LNCAP (cell line): ENCODE measurements at regions not wholly inside any gene's neighbourhood (a gene's known extent, or its start where the extent isn't known, plus 50 kb on each side); places are given as distances from the start of the nearest gene placed in this dataset.

ENCODE experiments used
- TF ChIP-seq, protein P1 (sequence below): fragments of 450-650 bp; IDR thresholded peaks from 2 replicates; pipeline ENCODE4 v1.5.1; 2017; ENCODE audit warnings: mild to moderate bottlenecking

DNA sequence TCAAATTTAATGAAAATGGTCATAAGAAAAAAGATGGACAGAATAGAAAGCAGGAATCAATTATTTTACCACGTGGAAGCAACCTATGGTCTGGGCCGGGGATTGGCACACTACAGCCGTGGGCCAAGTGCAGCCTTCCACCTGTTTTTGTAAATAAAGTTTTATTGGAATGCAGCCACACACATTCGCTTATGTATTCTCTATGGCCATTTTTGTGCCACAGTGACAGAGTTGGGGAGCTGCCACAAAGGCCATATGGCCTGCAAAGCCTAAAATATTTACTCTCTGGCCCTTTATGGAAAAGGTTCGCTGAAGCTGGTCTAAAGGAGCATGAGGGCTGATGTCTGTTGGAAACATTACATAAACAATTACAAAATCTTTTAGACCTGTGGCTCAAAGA lies 144.8 kb downstream of the TMCO5A start:
- TF ChIP-seq, protein P1, sequence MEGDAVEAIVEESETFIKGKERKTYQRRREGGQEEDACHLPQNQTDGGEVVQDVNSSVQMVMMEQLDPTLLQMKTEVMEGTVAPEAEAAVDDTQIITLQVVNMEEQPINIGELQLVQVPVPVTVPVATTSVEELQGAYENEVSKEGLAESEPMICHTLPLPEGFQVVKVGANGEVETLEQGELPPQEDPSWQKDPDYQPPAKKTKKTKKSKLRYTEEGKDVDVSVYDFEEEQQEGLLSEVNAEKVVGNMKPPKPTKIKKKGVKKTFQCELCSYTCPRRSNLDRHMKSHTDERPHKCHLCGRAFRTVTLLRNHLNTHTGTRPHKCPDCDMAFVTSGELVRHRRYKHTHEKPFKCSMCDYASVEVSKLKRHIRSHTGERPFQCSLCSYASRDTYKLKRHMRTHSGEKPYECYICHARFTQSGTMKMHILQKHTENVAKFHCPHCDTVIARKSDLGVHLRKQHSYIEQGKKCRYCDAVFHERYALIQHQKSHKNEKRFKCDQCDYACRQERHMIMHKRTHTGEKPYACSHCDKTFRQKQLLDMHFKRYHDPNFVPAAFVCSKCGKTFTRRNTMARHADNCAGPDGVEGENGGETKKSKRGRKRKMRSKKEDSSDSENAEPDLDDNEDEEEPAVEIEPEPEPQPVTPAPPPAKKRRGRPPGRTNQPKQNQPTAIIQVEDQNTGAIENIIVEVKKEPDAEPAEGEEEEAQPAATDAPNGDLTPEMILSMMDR = no peak

DNA sequence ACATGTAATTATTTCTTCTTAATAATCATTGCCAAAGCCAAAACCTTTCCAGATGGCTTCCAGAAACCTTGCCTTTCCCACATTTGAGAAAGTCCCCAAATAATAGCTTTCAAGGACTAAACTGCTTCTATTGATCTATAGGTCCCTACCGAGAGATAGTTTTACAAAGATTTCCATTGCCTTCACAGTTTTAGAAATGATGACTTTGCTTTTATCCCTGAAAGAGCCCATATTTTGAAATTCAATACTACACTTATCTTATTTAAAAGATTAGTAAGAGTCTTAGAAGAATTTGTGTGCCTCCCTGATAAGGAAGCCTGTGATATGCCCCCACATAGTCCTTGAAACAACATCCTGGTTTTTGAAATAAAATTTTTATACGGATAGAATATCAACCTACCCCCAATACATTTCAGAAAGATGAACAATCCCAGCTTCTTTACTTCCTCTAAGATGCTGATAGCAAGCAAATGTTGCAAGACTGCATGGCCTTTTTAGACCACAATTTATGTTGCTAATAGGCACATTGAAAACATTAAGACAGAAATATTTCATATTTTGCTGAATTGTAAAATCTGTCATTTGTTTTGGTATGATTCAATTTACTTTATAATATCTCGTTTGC lies 146.3 kb downstream of the TMCO5A start:
- TF ChIP-seq, protein P1 = no peak

DNA sequence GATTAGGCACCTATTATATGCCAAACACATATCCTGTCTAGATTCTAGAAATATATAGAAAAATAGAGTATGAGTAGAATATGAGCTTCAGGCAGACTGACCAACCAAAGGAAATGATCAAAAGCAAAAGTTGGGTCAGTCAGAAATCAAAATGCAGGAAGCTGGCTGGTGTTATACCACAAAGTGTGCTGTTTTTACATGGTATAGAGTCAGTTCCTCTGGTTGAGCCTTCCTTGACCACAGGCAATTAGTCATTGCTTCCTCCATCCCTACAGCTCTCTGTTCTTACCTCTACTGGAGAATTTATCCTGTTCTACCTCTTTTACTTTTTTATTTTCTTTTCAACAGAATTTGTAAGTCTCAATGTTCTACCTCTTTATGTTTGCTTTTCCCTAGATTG lies 149.8 kb downstream of the TMCO5A start:
- TF ChIP-seq, protein P1 = no peak

DNA sequence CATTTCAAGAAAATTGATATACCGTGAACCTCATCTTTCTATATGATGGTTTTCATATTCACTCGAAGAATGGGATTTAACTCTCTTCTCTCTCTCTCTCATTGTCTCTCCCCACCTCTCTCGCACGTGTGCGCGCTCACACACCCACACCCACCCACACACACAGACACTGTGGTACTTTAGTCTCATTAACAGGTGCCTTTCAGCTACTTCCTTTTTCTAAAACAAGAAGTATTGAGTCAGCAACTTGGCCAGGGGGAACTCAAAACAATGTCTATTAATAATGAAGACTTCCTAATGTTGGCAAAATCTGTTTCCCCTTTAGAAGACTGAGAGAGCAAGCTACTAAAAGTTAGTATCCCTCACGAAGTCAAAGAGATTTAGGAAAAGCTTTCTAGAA lies 150.7 kb downstream of the TMCO5A start:
- TF ChIP-seq, protein P1 = no peak

DNA sequence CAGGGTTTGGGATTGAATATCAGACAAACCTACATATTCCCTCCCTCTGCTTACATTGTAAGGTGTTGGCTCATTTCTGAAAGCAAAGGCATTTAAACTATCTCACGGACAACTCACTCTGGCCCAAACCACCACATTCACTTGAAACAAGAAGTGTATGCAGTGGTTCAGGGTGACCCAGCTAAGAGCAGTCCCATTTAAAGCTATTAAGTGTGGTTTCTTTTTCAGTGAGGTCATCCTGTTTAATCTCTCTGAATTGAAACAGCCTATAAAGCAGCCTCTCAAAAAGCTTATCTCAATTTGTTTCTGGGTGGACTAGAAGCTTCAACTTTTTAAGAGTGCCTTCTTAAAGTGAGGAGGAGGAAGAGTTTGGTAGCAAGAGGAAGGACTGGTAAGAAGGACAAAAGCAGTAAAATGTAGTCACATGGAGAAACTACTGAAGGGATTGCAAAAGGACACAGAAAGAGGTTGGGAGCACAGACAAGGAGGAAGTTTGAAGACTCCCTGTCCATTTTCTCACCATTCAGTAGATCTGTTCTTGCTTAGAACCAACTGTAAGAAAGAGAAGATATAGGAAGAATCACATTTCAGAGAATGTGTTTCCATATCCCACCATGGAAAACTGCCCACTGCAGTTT lies 151.6 kb downstream of the TMCO5A start:
- TF ChIP-seq, protein P1 = no peak

DNA sequence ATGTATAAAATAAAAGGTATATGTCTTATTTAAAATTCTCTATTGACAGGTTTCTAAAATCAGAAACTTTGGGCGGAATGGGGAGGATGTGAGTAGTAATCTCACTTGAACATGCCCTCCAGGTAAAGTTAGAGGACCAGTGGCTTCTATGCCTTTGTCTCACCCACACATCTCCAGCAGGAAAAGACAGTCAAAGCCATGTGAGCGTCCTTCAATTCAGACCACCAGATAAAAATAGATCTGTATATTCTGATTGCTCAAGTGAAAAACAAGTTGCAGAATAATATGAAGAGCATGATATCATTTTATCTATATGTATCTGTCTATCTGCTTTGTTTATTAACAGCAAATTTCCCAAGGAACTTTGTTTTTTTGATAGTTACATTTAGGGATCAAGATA lies 152.2 kb downstream of the TMCO5A start:
- TF ChIP-seq, protein P1 = no peak

DNA sequence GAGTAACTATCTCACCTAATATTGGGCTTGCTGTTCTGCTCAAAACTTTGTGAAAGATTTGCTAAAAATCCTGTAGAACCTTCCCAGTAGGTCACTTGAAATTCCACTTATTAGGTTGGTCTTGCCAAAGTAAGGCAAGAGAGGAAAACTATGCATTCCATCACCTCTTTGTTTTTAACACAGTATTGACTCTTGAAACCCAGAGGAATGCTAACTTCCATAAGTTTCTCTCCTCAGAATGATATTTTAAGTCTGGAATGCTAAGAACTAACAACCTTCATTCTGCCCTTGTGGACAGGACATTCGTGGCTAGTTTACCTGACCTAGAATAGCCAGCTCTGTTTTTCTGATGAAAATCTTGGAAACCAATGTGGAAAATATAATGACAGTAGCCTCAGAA lies 154.5 kb downstream of the TMCO5A start:
- TF ChIP-seq, protein P1 = no peak
